Ovary (tissue), 7 donors: ENCODE measurements at regions not wholly inside any gene's neighbourhood (a gene's known extent, or its start where the extent isn't known, plus 50 kb on each side); places are given as distances from the start of the nearest gene placed in this dataset.

ENCODE experiments used
- DNase-seq, 5 donors: peaks; one replicate each; pipeline ENCODE4 v3.0.0-alpha.2; 2019 to 2020
- H3K27ac ChIP-seq, 2 donors: fragments of 200-600 bp; one replicate each; pipeline versions ENCODE4 v1.5.1 to v1.8.0; 2019 to 2022
- H3K27me3 ChIP-seq: fragments of 200-600 bp; one replicate; pipeline ENCODE4 v1.8.0; 2022
- H3K36me3 ChIP-seq: fragments of 200-600 bp; sonication (generic); one replicate; pipeline ENCODE4 v1.5.1; 2019
- H3K4me1 ChIP-seq: one replicate; pipeline ENCODE4 v1.8.1; 2013; ENCODE audit warnings: mild to moderate bottlenecking, moderate library complexity; ENCODE audit not compliant: insufficient read depth
- H3K4me3 ChIP-seq: fragments of 200-600 bp; sonication (generic); one replicate; pipeline ENCODE4 v1.5.1; 2017
- H3K9me3 ChIP-seq, 2 donors: fragments of 200-600 bp in 1 of 2; sonication (generic) in 1 of 2; one replicate each; pipeline versions ENCODE4 v1.5.1 to v1.8.1; 2013 to 2019; ENCODE audit warnings: mild to moderate bottlenecking in 1 of 2, moderate library complexity in 1 of 2
- CTCF ChIP-seq, 3 donors: fragments of 450-650 bp in 2 of 3; fragments of 200-600 bp in 1 of 3; IDR thresholded peaks; one replicate each; pipeline versions ENCODE4 v1.5.1 to v1.8.0; 2016 to 2022; ENCODE audit warnings: antibody characterized with exemption in 3 of 3, mild to moderate bottlenecking in 1 of 3
- EP300 ChIP-seq: sonication (generic); formaldehyde crosslinking; IDR thresholded peaks from one replicate; pipeline ENCODE4 v1.6.1; 2017; ENCODE audit warnings: antibody characterized with exemption
- POLR2A ChIP-seq: fragments of 450-650 bp; IDR thresholded peaks from one replicate; pipeline ENCODE4 v1.6.1; 2017; ENCODE audit warnings: antibody characterized with exemption, mild to moderate bottlenecking, moderate library complexity
- WGBS, 3 donors: extraction: QIAGEN DNeasy Blood & Tissue Kit in 1 of 3; methylation state at CpG; one replicate each; pipeline versions ENCODE4 v1.1.5 to v1.1.7; 2013 to 2017; 5-methylcytosine and 5-hydroxymethylcytosine counted together
- intact Hi-C, 4 donors: fragments of 100-400 bp; cut with DNase I; formaldehyde crosslinking; loops; one replicate each; pipeline versions ENCODE4 v1.11.0 to v1.15.1; 2022 to 2023
- donor health status: DM: no; HTN: no; CAD: no; lungs with moderate emphysema.
- donor health status: DM: no; HTN: no; CAD: no.
- donor health status: Bipolar disorder and iron deficiency.
- donor health status: DM: no; HTN: no; CAD: no.
- donor health status: DM: yes; HTN: yes; CAD: no.

- Histone ChIP-seq H3K27me3 (no peaks in the 10 kb centered on the region), H3K4me3 (no peak overlapping the region), H3K9me3 (no peaks in the 10 kb centered on the region), H3K36me3 (no peaks in the 10 kb centered on the region), H3K27ac (no peak overlapping the region), H3K4me1 (no peaks in the 10 kb centered on the region)
- TF ChIP-seq POLR2A (no peak), EP300 (no peak), CTCF (IDR thresholded peaks at IDR 0.05) (no peak)
- intact Hi-C loops, result no loop called here
- DNase-seq, result no peak
- WGBS, 3 donors, result 91 to 92% (median 91%) methylated on average over 3 of the region's 3 CpGs
These were observed 427.5 kb upstream of the PROX1 start for GRCh38 chr1:213560226-213560625.

GRCh38 chr1:213561870-213562269 lies 425.9 kb upstream of the PROX1 start:
- TF ChIP-seq EP300 (no peak), CTCF (IDR thresholded peaks at IDR 0.05) (no peak), POLR2A (no peak)
- Histone ChIP-seq H3K36me3 (no peaks in the 10 kb centered on the region), H3K4me1 (no peaks in the 10 kb centered on the region), H3K4me3 (no peak overlapping the region), H3K9me3 (no peaks in the 10 kb centered on the region), H3K27ac (no peak overlapping the region), H3K27me3 (no peaks in the 10 kb centered on the region)
- DNase-seq, result no peak
- 77 to 83% (median 83%) methylated on average over 2 of the region's 2 CpGs for WGBS, 3 donors
- intact Hi-C loops, result no loop called here

- no peak overlapping the region for H3K27ac ChIP-seq
- no peaks in the 10 kb centered on the region for H3K9me3 ChIP-seq
- no peak overlapping the region for H3K4me3 ChIP-seq
- TF ChIP-seq EP300 (no peak), CTCF (IDR thresholded peaks at IDR 0.05) (no peak), POLR2A (no peak)
- H3K36me3 ChIP-seq, result no peaks in the 10 kb centered on the region
- intact Hi-C loops, result no loop called here
- DNase-seq, result no peak
- no peaks in the 10 kb centered on the region for H3K4me1 ChIP-seq
- H3K27me3 ChIP-seq, result no peaks in the 10 kb centered on the region
These were observed 423.5 kb upstream of the PROX1 start for GRCh38 chr1:213564215-213564659.

GRCh38 chr1:213568929-213569815 lies 418.6 kb upstream of the PROX1 start:
- H3K9me3 ChIP-seq, result no peaks in the 10 kb centered on the region
- H3K27ac ChIP-seq, result no peak overlapping the region
- H3K27me3 ChIP-seq, result no peaks in the 10 kb centered on the region
- no peaks in the 10 kb centered on the region for H3K4me1 ChIP-seq
- DNase-seq, result no peak
- no peak overlapping the region for H3K4me3 ChIP-seq
- H3K36me3 ChIP-seq, result no peaks in the 10 kb centered on the region
- no peak for TF ChIP-seq POLR2A
- no peak for TF ChIP-seq CTCF (IDR thresholded peaks at IDR 0.05)
- no peak for TF ChIP-seq EP300
- WGBS, 3 donors, result 66 to 75% (median 67%) methylated on average over 4 of the region's 4 CpGs
- intact Hi-C loops, result no loop called here
